ENCODE measurements at regions not wholly inside any gene's neighbourhood (a gene's known extent, or its start where the extent isn't known, plus 50 kb on each side); places are given as distances from the start of the nearest gene placed in this dataset.

DNA sequence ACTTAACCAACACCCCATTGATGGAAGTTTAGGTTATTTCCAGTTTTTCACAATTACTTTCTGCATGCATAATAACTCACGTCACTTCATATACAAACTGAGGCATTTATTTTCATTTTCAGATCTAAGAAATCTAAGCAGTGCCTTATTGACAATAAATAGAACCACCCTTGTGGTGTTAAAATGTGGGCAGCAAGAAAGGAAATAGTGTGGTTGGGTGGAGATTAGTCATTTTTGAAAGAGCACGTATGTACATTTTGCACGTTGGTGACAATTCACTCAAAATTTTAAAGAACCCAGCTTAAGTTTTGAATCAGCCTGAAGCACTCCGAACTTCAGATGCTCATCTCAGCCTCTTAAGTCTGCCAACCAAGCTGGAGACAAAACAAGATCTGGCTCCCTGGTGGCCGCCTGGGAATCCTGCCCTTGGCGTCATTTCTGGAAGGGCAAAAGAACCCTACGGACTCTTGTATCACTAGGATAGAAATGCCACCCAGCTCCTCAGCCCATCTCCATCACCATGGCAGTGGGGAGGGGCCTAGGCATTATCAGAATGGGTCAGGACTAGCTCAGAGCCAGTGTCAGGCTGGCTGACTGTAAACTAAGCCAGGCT is 89.5 kb upstream of the BCL2L14 start:
- no peaks in the 10 kb centered on the region for H3K4me1 Mint-ChIP-seq
- H3K9me3 Mint-ChIP-seq = no peaks in the 10 kb centered on the region
- DNase-seq (ENCODE audit: low spot score) (no peak), ATAC-seq (no peak)
- ChIA-PET POLR2A (no interaction called here), CTCF (interaction anchor here (0.6 to 1.6 kb wide), 2 partner anchors 37 to 420 kb away, joined by 3 read pairs; no protein-coding TSS in a partner anchor)
- H3K4me3 Mint-ChIP-seq = no peak overlapping the region
- TF ChIP-seq, protein P1, sequence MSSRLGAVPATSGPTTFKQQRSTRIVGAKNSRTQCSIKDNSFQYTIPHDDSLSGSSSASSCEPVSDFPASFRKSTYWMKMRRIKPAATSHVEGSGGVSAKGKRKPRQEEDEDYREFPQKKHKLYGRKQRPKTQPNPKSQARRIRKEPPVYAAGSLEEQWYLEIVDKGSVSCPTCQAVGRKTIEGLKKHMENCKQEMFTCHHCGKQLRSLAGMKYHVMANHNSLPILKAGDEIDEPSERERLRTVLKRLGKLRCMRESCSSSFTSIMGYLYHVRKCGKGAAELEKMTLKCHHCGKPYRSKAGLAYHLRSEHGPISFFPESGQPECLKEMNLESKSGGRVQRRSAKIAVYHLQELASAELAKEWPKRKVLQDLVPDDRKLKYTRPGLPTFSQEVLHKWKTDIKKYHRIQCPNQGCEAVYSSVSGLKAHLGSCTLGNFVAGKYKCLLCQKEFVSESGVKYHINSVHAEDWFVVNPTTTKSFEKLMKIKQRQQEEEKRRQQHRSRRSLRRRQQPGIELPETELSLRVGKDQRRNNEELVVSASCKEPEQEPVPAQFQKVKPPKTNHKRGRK (CRISPR knock-in tag; IDR thresholded peaks at IDR 0.05; ENCODE audit: borderline replicate concordance) = no peak
- TF ChIP-seq ZNF423 (CRISPR knock-in tag; IDR thresholded peaks at IDR 0.05) = no peak
- no peak for TF ChIP-seq TEAD1 (CRISPR knock-in tag; IDR thresholded peaks at IDR 0.05)
- H3K36me3 Mint-ChIP-seq = no peaks in the 10 kb centered on the region
- no peak overlapping the region for H3K27ac Mint-ChIP-seq
- H3K27me3 Mint-ChIP-seq (ENCODE audit: low read depth) = no peaks in the 10 kb centered on the region

DNA sequence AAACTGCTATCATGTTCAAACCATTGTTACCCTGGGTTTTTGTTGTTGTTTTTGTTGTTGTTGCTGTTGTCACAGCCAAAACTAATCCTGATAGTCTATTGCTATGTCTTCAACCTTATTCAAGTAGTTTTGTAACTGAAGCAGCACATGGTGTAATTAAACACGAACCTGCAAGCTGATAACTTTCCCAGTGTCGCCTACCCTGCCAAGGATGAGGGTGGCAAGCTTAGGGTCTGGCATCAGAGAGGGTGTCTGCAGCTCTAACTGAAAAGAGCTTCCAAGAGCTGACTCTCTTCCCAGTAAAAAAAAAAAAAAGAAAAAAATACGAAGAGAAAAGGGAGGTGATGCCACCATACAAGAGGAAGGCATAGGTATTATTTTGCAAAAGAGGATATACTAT is 86.3 kb upstream of the BCL2L14 start:
- ATAC-seq (no peak), DNase-seq (ENCODE audit: low spot score) (no peak)
- Mint-ChIP-seq H3K27ac (no peak overlapping the region), H3K36me3 (no peaks in the 10 kb centered on the region), H3K4me1 (no peaks in the 10 kb centered on the region), H3K27me3 (ENCODE audit: low read depth) (no peaks in the 10 kb centered on the region), H3K4me3 (no peak overlapping the region), H3K9me3 (no peaks in the 10 kb centered on the region)
- ChIA-PET CTCF (interaction anchor here (1.0 to 1.5 kb wide), 2 partner anchors 24 to 103 kb away, joined by 3 to 5 read pairs; no protein-coding TSS in a partner anchor), POLR2A (interaction anchor here (0.6 kb wide), 2 partner anchors 97 to 340 kb away, joined by 3 read pairs; no protein-coding TSS in a partner anchor)
- TF ChIP-seq FOXK1 (CRISPR knock-in tag; IDR thresholded peaks at IDR 0.05) = no peak
- TF ChIP-seq, protein P2, sequence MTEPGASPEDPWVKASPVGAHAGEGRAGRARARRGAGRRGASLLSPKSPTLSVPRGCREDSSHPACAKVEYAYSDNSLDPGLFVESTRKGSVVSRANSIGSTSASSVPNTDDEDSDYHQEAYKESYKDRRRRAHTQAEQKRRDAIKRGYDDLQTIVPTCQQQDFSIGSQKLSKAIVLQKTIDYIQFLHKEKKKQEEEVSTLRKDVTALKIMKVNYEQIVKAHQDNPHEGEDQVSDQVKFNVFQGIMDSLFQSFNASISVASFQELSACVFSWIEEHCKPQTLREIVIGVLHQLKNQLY (CRISPR knock-in tag; IDR thresholded peaks at IDR 0.05) = no peak
- TF ChIP-seq GABPB1 (CRISPR knock-in tag; IDR thresholded peaks at IDR 0.05) = no peak
- TF ChIP-seq, protein P3, sequence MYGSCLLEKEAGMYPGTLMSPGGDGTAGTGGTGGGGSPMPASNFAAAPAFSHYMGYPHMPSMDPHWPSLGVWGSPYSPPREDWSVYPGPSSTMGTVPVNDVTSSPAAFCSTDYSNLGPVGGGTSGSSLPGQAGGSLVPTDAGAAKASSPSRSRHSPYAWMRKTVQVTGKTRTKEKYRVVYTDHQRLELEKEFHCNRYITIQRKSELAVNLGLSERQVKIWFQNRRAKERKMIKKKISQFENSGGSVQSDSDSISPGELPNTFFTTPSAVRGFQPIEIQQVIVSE (CRISPR knock-in tag; IDR thresholded peaks at IDR 0.05; ENCODE audit: borderline replicate concordance) = no peak
- TF ChIP-seq NR2C2 (CRISPR knock-in tag; IDR thresholded peaks at IDR 0.05) = no peak
- TF ChIP-seq, protein P4, sequence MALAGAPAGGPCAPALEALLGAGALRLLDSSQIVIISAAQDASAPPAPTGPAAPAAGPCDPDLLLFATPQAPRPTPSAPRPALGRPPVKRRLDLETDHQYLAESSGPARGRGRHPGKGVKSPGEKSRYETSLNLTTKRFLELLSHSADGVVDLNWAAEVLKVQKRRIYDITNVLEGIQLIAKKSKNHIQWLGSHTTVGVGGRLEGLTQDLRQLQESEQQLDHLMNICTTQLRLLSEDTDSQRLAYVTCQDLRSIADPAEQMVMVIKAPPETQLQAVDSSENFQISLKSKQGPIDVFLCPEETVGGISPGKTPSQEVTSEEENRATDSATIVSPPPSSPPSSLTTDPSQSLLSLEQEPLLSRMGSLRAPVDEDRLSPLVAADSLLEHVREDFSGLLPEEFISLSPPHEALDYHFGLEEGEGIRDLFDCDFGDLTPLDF (CRISPR knock-in tag; IDR thresholded peaks at IDR 0.05) = no peak
- no peak for TF ChIP-seq SMAD3 (CRISPR knock-in tag; IDR thresholded peaks at IDR 0.05; ENCODE audit: borderline replicate concordance)
- TF ChIP-seq KAT7 (CRISPR knock-in tag; IDR thresholded peaks at IDR 0.05; ENCODE audit: borderline replicate concordance) = no peak
- TF ChIP-seq, protein P5, sequence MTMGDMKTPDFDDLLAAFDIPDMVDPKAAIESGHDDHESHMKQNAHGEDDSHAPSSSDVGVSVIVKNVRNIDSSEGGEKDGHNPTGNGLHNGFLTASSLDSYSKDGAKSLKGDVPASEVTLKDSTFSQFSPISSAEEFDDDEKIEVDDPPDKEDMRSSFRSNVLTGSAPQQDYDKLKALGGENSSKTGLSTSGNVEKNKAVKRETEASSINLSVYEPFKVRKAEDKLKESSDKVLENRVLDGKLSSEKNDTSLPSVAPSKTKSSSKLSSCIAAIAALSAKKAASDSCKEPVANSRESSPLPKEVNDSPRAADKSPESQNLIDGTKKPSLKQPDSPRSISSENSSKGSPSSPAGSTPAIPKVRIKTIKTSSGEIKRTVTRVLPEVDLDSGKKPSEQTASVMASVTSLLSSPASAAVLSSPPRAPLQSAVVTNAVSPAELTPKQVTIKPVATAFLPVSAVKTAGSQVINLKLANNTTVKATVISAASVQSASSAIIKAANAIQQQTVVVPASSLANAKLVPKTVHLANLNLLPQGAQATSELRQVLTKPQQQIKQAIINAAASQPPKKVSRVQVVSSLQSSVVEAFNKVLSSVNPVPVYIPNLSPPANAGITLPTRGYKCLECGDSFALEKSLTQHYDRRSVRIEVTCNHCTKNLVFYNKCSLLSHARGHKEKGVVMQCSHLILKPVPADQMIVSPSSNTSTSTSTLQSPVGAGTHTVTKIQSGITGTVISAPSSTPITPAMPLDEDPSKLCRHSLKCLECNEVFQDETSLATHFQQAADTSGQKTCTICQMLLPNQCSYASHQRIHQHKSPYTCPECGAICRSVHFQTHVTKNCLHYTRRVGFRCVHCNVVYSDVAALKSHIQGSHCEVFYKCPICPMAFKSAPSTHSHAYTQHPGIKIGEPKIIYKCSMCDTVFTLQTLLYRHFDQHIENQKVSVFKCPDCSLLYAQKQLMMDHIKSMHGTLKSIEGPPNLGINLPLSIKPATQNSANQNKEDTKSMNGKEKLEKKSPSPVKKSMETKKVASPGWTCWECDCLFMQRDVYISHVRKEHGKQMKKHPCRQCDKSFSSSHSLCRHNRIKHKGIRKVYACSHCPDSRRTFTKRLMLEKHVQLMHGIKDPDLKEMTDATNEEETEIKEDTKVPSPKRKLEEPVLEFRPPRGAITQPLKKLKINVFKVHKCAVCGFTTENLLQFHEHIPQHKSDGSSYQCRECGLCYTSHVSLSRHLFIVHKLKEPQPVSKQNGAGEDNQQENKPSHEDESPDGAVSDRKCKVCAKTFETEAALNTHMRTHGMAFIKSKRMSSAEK (CRISPR knock-in tag; IDR thresholded peaks at IDR 0.05; ENCODE audit: borderline replicate concordance) = no peak
- TF ChIP-seq JUN (CRISPR knock-in tag; IDR thresholded peaks at IDR 0.05) = no peak
- TF ChIP-seq, protein P6, sequence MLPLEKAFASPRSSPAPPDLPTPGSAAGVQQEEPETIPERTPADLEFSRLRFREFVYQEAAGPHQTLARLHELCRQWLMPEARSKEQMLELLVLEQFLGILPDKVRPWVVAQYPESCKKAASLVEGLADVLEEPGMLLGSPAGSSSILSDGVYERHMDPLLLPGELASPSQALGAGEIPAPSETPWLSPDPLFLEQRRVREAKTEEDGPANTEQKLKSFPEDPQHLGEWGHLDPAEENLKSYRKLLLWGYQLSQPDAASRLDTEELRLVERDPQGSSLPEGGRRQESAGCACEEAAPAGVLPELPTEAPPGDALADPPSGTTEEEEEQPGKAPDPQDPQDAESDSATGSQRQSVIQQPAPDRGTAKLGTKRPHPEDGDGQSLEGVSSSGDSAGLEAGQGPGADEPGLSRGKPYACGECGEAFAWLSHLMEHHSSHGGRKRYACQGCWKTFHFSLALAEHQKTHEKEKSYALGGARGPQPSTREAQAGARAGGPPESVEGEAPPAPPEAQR (CRISPR knock-in tag; IDR thresholded peaks at IDR 0.05) = no peak

Measured in WTC11 (cell line).